Motor neuron (in vitro differentiated cells): ENCODE measurements at regions not wholly inside any gene's neighbourhood (a gene's known extent, or its start where the extent isn't known, plus 50 kb on each side); places are given as distances from the start of the nearest gene placed in this dataset.

ENCODE experiments used
- ATAC-seq, 8 experiments: fragments of 200-7000 bp; cut with Tn5 transposase; replicated peaks in 6 of 8; 2 replicates each; pipeline ENCODE4 v1.8.0; 2021; ENCODE audit warnings: mild to moderate bottlenecking in 8 of 8, moderate library complexity in 8 of 8
- H3K27ac ChIP-seq, 2 donors: fragments of 250-450 bp; sonication (Bioruptor Pico); 2 replicates each; pipeline ENCODE4 v1.9.0; 2021; ENCODE audit warnings: antibody characterized with exemption in 2 of 2, mild to moderate bottlenecking in 2 of 2, moderate library complexity in 1 of 2
- H3K4me1 ChIP-seq, 2 donors: fragments of 250-450 bp; sonication (Bioruptor Pico); replicated peaks in 1 of 2; 2 replicates each; pipeline ENCODE4 v1.6.1; 2021; ENCODE audit warnings: antibody characterized with exemption in 2 of 2, mild to moderate bottlenecking in 2 of 2, moderate library complexity in 1 of 2
- H3K4me3 ChIP-seq, 5 donors: fragments of 250-450 bp; sonication (Bioruptor Pico); 2 replicates each; pipeline ENCODE4 v1.9.0; 2021; ENCODE audit warnings: antibody characterized with exemption in 5 of 5, mild to moderate bottlenecking in 5 of 5, moderate library complexity in 4 of 5
- WGBS, 10 experiments: fragments of 450-650 bp; shearing (Covaris generic); methylation state at CpG; one replicate each; pipeline ENCODE4 v1.0.0; 2022; 5-methylcytosine and 5-hydroxymethylcytosine counted together
- in situ Hi-C, 9 experiments: fragments of 400-800 bp; cut with MboI; loops; one replicate each; pipeline ENCODE4 v1.15.0; 2021; ENCODE audit warnings: low sequenced_read_pairs in 9 of 9, low pct_unique_long_range_greater_than_20kb in 2 of 9; ENCODE audit not compliant: unreplicated experiment in 9 of 9

DNA sequence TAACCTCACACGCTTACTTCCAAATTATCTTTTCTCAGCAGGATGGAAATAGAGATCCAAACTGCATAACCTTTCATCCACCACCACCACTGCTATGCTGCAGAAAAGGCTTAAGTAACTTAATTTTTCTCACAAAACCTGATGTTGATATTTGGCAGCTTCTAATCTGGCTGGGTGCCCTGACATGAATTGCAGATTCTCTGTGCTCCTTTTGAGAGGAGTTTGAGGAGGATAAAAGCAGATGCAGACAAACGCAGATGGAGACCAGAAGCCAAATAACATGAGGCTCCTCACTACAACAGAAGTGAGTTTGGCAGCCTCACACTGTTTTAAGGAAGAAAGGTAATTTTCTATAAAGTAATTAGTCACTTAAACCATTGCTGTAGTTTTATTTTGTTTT, 646.2 kb upstream of the ATXN8OS start:
- no peak overlapping the region for H3K27ac ChIP-seq
- in situ Hi-C loops = no loop called here
- no peaks in the 10 kb centered on the region for H3K4me1 ChIP-seq
- WGBS, 10 experiments = 14 to 100% (median 57%) methylated on average over 1 to 2 of the region's 2 CpGs; no CpG with 5 or more reads in 3 of the 10 experiments
- no peak for ATAC-seq
- no peak overlapping the region for H3K4me3 ChIP-seq

GRCh38 chr13:69459346-69459745, 648.3 kb upstream of the ATXN8OS start:
- ATAC-seq = no peak
- Histone ChIP-seq H3K4me3 (no peak overlapping the region), H3K4me1 (no peaks in the 10 kb centered on the region), H3K27ac (no peak overlapping the region)
- WGBS, 10 experiments = 0 to 78% (median 28%) methylated on average over 1 to 4 of the region's 4 CpGs
- in situ Hi-C loops = no loop called here

DNA sequence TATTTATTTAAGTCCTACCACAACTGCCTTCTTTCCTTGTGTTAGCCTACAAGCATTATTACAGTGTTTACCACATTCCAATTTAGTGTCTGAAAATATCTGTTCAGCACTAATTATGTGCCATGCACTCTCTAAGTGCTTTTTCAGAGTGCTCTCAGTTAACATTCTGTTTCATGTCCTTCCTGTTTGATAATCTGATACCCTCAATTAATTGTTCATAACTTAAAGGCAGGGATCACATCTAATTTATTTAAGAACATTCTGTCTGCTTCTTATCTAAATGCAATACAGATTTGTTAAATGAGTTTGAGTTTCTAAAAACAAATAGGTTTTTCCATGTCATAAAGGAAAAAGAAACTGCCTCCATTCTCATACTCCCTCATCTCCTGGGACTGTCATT, 649.6 kb upstream of the ATXN8OS start:
- ATAC-seq = no peak
- H3K4me3 ChIP-seq = no peak overlapping the region
- no peak overlapping the region for H3K27ac ChIP-seq
- H3K4me1 ChIP-seq = no peaks in the 10 kb centered on the region
- in situ Hi-C loops = no loop called here

- Histone ChIP-seq H3K4me3 (no peak overlapping the region), H3K27ac (no peak overlapping the region), H3K4me1 (no peaks in the 10 kb centered on the region)
- in situ Hi-C loops = no loop called here
- ATAC-seq = peak in 3 of 8 experiments; percentile 29 to 52 (median 36)
- WGBS, 10 experiments = 0 to 100% (median 88%) methylated on average over 1 of the region's 1 CpG; no CpG with 5 or more reads in 5 of the 10 experiments
These were observed 657.4 kb upstream of the ATXN8OS start for GRCh38 chr13:69450245-69450644.

- no peaks in the 10 kb centered on the region for H3K4me1 ChIP-seq
- no peak for ATAC-seq
- in situ Hi-C loops = no loop called here
- H3K27ac ChIP-seq = no peak overlapping the region
- no peak overlapping the region for H3K4me3 ChIP-seq
These were observed 682.4 kb upstream of the ATXN8OS start for GRCh38 chr13:69425235-69425634.

DNA sequence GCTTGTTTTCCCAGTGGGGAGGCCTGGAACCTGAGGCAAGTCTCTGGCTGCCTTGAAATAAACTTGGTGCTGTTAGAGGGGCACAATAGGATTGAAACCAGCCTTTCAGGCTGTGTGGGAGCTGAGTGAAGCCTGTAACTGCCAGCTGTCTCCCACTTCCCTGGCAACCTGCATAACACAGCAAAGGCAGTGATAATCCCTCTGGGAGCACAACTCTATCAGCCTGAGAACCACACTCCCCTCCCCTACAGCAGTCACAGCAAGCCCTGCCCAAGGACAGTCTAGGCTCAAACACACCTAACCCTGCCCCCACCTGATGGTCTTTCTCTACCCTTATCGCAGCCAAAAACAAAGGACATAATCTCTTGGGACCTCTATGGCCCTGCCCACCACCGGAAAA, 683.8 kb upstream of the ATXN8OS start:
- WGBS, 10 experiments = 89% methylated on average over 2 of the region's 2 CpGs; no CpG with 5 or more reads in 9 of the 10 experiments
- Histone ChIP-seq H3K4me1 (no peaks in the 10 kb centered on the region), H3K4me3 (no peak overlapping the region), H3K27ac (no peak overlapping the region)
- ATAC-seq = peak in 1 of 8 experiments; percentile 28
- in situ Hi-C loops = no loop called here

DNA sequence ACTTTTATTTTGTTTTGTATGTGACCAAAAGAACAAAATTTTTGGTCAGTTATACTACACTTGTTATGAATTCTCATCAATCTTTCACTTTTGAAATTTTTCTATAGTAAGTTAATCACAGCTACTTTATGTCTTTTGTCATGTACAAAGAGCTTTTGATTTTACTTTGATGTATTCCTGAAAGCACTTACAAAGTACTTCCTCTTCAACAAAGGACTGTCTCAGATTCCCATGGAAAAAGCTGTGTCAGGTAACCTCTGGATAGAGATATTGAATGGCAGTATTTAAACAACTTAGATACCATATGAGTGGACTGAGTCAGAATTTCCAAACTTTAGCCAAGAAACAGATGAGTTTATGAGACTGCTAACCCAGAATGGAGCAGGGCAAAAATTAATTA, 689.3 kb upstream of the ATXN8OS start:
- in situ Hi-C loops = no loop called here
- no peak for ATAC-seq
- H3K27ac ChIP-seq = no peak overlapping the region
- no peak overlapping the region for H3K4me3 ChIP-seq
- no peaks in the 10 kb centered on the region for H3K4me1 ChIP-seq

GRCh38 chr13:69410761-69411160, 696.9 kb upstream of the ATXN8OS start:
- in situ Hi-C loops = no loop called here
- WGBS, 10 experiments = 0 to 100% (median 79%) methylated on average over 1 of the region's 1 CpG; no CpG with 5 or more reads in 1 of the 10 experiments
- no peak overlapping the region for H3K4me3 ChIP-seq
- H3K4me1 ChIP-seq = no peaks in the 10 kb centered on the region
- no peak overlapping the region for H3K27ac ChIP-seq
- no peak for ATAC-seq

GRCh38 chr13:69391756-69392155, 715.9 kb upstream of the ATXN8OS start:
- 0 to 95% (median 73%) methylated on average over 2 of the region's 2 CpGs for WGBS, 10 experiments
- ATAC-seq = no peak
- in situ Hi-C loops = no loop called here
- no peaks in the 10 kb centered on the region for H3K4me1 ChIP-seq
- no peak overlapping the region for H3K27ac ChIP-seq
- H3K4me3 ChIP-seq = no peak overlapping the region

DNA sequence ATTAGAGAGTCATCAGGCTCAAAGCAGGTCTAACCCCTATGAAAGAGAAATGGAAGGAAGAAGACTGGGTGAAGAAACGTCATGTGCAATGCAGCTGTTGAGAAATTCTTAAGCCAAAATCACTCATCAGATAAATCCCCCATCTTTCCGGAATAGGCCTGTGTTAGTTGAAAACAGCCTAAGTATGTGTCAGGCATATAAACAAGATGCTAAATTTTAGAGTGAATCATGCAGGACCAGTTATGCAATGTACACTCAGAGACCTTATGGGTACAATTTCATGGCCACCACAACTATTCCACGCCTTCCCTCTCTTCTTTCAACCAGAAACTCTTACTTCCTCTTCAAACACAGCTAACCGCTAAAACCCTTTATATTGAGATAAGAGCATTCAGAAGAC, 717.7 kb upstream of the ATXN8OS start:
- ATAC-seq = no peak
- H3K27ac ChIP-seq = no peak overlapping the region
- H3K4me3 ChIP-seq = no peak overlapping the region
- H3K4me1 ChIP-seq = no peaks in the 10 kb centered on the region
- in situ Hi-C loops = no loop called here
- 0 to 80% (median 60%) methylated on average over 1 to 4 of the region's 4 CpGs; no CpG with 5 or more reads in 2 of the 10 experiments for WGBS, 10 experiments

GRCh38 chr13:69373747-69374425, 733.7 kb upstream of the ATXN8OS start:
- peak in 1 of 8 experiments; percentile 55 for ATAC-seq
- no peaks in the 10 kb centered on the region for H3K4me1 ChIP-seq
- in situ Hi-C loops = no loop called here
- H3K4me3 ChIP-seq = no peak overlapping the region
- WGBS, 10 experiments = 0 to 94% (median 77%) methylated on average over 2 to 5 of the region's 5 CpGs
- H3K27ac ChIP-seq = no peak overlapping the region

DNA sequence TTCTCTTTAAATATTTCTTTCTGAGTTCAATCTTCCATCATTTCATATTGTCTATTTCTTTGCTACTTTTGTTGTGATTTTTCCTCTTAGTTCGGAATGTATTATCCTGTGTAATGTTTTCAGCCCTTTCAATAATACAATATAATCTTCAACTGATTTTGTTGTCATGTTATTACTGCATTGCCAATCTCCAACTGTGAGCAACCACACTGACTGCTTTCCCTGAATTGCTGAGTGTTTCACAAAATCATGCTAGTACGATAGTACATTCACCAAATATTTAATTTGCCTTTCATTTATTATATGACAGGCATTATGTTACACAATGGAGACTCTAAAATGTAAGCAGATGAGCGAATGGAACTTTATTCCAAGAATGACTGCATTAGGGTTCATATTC, 744.3 kb upstream of the ATXN8OS start:
- no peak overlapping the region for H3K27ac ChIP-seq
- no peak overlapping the region for H3K4me3 ChIP-seq
- WGBS, 10 experiments = 0 to 100% (median 81%) methylated on average over 2 to 3 of the region's 3 CpGs
- no peak for ATAC-seq
- H3K4me1 ChIP-seq = no peaks in the 10 kb centered on the region
- in situ Hi-C loops = no loop called here

DNA sequence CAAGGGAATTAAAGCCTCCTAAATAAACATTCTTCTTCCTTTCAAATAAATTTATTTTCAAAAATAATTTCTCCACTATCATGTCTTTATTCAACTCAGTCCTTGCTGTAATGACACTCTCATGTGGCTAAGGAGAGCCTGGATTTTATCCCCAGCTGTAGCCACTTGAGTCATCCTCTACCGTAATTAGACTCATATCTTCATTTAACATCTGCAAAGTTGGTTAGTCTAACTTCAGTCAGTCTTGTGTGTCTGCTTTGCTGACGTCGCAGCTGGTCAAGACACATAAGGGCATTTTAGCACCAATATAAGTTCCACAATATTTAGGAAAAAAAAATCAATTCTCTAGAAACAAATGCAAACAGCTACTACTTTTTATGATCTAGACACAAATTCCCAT, 776.4 kb upstream of the ATXN8OS start:
- in situ Hi-C loops = no loop called here
- Histone ChIP-seq H3K4me3 (no peak overlapping the region), H3K4me1 (no peaks in the 10 kb centered on the region), H3K27ac (no peak overlapping the region)
- no peak for ATAC-seq
- 0 to 100% (median 87%) methylated on average over 1 to 3 of the region's 3 CpGs for WGBS, 10 experiments

- WGBS, 10 experiments = 0 to 74% (median 20%) methylated on average over 1 to 2 of the region's 2 CpGs; no CpG with 5 or more reads in 3 of the 10 experiments
These were observed 783.3 kb upstream of the ATXN8OS start for GRCh38 chr13:69324090-69324886.

More at GRCh38 chr13:69324090-69324886, 783.3 kb upstream of the ATXN8OS start:
- Histone ChIP-seq H3K4me3 (no peak overlapping the region), H3K4me1 (peaks cover 0 to 5% of the 10 kb centered on the region in 2 donors), H3K27ac (no peak overlapping the region)
- ATAC-seq = peak in 5 of 8 experiments; percentile 29 to 97 (median 41)
- in situ Hi-C loops = no loop called here
